NCI-H2107 treated with DMSO at 0.1 percent for 48 hours (cell line): ENCODE measurements at regions not wholly inside any gene's neighbourhood (a gene's known extent, or its start where the extent isn't known, plus 50 kb on each side); places are given as distances from the start of the nearest gene placed in this dataset.
"Not testable (repeated sequence)": the region's sequence is repeated elsewhere in the genome, so short reads cannot be mapped to it uniquely, and the experiment has no call there.

Experiments
- DNase-seq: peaks from one replicate; lab custom pipeline; 2025; ENCODE audit not compliant: unreplicated experiment; lab: John Stamatoyannopoulos, UW

DNA sequence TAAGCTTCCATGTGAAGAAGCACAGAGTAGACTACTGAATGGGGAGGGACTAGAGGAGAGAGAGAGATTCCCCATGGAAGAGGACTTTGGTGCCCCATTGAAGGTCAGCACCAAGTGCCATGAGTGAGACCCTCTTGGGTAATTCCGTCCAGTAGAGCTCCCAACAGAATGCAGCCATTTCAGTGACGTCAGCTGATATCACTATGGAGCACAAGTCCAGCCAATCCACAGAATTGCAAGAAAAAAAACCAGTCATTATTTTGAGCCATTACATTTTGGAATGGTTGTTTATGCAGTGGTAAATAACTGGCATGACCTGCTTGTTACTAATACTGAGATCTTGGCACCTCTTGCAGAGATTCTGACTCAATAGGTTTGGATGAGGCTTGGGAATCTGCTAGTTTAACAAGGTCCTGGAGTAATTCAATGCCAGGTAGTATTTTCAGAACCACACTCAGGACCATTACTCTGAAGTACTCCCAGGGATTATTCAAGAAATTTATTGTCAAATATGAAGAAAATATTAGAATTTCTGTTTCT is 52.6 kb upstream of the SP8 start:
- no peak for DNase-seq

DNA sequence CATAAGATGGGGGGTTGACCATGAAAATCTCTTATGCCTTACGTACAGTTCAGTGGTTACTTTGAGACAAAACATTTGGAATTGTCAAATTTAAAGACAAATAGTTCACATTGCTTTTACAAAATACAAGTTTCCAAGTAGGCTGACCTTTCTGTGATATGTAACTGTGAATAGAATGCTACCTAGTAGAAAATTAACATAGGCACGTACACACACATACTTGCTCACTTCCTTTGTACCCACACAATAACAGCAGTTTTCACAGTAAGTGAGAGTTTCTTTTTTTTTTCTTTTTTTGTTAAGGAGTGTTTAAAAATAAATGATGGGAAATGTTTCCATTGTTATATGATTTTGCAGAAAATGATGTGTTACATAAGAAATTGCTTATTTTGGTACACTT is 53.3 kb upstream of the SP8 start:
- DNase-seq = no peak

DNA sequence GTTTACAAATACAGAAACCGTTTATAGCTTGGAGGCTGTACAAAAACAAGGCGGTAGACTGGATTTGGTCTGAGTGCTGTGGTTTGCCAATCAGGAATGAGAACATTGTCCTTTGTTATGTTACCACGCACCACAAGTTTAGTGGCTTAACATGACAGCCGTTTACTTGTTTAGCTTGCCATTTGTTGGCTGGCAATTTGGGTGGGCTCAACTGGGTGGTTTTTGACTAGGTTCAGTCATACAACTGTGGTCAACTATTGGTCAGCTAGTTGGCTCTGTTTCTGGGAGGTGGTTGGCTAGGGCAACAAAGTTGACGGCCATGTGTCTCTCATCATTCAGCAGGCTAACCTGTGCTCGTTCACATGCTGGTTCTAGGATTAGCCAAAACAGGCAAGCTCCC is 60.1 kb upstream of the SP8 start:
- DNase-seq = no peak

DNA sequence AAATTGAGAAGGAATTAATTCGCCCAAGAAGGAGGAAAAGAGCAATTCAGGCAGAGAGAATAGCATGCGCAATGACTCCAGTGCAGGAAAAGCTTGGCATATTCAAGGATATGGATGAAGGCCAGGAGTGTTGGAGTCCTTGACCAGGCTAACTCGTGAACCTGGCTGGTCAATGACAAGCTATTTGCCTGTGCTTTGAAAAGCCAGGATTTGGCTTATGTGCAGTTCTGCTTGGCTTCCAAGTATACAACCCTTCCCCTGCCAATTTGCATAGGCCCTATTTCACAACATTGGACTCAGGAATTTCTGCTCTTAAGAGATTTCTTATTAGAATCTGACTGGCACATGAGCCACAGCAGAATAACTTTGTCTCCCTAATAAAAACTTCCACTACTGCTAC is 72.3 kb upstream of the SP8 start:
- DNase-seq = no peak

DNA sequence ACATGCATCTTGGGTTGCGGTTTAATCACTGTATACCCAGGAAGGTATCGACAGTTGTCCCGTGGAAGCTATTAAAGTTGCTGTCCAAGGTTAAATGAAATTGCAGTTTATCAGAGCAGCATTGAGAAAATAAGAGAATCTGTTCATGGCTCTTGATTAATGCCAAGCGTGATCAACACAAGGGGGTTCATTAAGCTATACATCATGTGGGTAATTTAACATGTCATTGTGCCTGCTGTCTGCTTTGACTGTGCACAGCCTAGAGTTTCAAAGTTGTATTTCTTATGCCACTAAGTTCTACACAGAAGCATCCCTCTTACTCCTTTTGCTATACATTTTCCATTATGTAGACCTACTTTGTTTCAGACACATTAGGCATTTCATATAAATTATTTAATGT is 74.8 kb upstream of the SP8 start:
- no peak for DNase-seq

DNA sequence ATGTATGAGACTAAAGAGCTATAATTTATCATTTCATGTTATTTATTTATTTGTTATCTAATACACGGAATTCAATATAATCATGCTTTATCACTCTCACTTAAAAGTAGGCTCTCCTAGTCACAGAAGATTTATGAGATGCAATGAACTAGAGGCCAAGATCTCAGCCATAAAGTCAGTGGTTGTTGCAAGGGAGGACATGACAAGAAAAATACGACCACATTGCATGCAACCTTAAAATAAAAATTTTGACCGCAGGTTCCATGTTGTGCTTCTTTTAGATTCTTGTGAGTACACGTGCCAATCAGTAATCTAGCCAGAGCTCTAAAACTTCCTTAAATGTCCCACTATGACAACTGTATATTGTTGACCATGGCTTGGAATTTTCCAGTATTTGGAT is 75.9 kb upstream of the SP8 start:
- no peak for DNase-seq

DNA sequence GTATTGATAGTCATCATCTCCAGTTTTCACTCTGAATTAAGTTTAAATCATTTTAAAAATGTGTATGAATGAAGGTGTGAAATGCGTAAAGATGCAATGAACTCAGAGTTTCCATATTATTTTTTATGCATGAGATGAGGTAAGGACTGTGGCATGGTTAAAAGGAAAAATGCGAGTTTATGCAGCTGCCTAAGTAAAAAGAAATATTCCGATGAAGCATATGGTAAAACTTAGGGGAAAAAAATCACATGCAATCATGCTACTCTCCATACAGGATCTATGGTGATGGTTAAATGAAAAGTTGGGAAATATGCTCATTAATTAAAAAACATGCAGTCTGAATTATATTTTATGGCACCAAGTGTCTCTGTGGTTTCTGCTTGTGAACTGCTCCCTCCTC is 77.5 kb upstream of the SP8 start:
- DNase-seq = no peak

DNA sequence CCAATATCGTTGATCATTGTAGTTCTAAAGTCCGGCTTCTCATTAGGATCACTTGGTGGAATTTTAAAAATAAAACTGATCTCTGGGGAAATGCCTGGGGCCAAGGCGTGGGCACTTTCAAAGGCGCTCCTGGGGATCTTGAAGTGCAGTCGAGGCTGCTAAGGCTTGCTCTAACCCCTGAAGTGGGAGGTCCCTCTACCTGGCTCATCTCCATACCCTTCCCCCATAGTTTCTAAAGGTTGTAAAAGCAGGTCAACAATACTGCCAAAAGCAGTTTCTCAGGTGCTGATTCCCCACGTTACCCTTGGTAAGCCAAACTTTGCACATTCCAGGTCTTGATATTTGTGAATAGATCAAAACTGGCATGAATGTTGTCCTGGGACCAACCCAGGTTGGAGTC is 79.0 kb upstream of the SP8 start:
- no peak for DNase-seq

DNA sequence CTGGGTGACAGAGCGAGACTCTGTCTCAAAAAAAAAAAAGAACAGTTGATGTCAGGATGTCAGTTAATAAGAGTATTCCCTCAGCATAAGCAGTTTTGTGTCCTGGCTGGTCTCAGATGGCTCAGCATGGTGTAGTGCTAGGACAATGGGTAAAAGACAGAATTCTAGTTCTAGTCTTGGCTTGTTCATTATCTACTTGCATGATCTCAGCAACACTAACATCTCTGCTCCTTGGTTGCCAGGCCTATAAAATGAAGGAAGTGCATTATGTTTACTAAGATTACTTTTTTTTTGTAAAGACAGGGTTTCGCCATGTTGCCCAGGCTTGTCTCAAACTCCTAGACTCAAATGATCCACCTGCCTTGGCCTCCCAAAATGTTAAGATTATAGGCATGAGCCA is 84.3 kb upstream of the SP8 start:
- no peak for DNase-seq

DNA sequence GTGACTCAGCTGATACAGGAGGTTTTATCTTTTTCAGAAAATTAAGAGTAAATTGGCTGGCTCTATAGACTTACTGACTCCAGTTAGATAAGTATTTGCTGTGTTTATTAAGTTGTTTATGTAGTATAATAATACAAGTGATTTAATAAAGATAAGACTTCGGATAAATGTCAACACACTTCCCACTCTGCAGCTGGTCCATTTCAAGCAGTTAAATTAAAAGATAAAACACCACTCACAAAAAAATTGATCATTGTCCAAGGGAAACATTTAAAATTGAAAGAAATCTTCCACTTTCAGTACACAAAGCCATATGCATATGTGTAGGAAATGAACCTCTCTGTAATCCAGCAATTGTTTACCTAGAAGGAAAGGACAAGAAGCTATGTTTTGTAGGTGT is 106.1 kb upstream of the SP8 start:
- DNase-seq = no peak

DNA sequence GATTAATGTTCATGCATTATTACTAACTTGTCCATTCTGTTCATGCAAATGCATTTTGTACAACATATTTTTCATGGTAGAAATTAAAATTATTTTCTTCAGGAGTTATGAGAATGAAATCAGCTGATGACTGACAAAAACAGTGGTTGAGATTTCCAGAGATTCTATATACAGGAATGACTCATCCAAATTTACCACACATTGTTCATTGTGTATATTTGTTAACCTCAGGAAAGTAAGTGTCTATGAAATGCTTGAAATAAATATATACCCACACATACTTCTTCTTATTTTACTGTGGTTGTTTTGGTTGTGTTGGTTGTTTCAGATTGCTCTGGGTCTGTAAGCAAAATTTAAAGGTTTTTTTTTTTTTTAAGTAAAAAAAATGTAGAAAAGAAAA is 108.1 kb upstream of the SP8 start:
- DNase-seq = no peak

DNA sequence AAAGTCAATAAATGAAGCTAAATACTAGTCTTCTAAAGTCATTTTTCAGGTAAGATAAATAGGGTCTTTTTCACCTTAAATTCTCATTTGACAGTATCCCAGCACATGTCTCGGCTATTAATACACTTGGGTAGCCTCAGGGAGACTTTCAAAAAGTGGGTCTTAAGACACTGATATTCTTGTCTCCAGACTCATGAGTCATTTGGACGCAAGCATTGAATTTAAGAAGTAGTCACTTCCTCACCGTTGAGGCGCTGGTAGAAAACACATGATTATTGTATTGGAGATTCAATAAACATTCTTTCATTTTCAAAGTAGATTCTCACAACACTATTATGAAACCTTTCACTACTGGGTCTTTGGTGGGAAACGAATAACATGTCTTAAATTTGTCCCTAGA is 108.9 kb upstream of the SP8 start:
- DNase-seq = no peak

DNA sequence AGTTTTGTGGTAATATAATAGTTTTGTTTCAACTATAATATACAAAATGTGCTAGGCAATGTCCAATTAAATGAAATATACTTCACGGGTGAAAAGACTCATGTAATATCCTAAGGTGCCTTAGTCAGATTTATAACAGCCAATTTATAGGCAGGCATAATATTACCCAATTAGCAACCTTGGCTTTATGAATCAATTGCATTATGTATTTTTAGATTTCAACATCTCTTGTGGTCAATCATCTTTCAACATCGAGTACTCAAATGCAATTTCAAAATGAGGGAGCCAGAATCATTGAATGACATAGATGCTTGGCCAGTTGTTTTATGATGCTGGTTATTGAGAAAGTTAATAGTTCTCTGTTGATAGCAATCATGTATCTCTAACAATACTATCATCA is 110.3 kb upstream of the SP8 start:
- DNase-seq = no peak

DNA sequence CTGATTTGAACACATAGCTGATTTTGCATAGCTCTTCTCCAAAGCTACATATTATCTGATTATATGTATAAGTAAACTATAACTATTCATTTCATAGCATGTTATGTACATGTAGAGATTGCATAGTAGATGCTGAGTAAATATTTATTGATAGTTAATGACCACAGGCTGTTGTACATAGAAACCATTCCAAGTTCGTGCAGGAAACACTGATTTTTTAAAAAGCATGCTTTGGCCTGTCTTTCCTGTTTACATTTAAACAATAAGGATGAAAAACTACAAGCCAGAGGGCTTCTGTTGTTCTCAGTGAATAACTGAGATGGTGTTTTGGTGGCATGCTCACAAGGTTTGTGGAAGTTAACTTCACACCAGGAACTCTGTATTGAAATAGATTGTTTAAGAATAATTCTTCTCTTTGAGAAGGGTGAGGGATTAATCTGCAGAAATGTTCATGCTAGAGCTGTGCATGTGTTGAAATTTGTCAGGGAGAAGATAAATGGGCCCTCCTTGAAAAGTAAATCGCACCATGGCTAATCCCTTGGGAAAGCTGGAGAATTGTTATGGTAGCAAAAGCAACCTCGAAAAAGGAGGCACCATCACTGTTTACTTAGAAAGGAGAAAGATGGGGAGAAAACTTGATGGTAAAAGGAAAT is 120.2 kb upstream of the SP8 start:
- peak; percentile 25 for DNase-seq

DNA sequence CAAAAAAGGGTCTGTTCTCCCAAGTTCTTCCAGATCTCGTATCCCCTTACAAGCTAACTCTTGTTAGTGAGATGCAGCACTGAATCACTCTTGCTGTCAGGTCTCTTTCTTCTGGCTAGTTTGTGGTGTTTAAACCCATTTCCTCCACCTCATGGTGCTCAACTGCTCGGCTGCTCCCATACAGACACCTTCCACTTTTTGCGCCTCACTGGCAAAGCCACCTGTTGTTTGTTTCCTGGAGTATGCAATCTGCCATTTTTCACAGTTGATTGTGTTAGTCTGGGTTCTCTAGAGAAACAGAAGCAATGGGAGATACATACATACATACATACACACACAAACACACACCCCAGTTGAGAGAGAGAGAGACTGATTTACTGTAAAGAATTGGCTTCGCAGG is 124.4 kb upstream of the SP8 start:
- no peak for DNase-seq

DNA sequence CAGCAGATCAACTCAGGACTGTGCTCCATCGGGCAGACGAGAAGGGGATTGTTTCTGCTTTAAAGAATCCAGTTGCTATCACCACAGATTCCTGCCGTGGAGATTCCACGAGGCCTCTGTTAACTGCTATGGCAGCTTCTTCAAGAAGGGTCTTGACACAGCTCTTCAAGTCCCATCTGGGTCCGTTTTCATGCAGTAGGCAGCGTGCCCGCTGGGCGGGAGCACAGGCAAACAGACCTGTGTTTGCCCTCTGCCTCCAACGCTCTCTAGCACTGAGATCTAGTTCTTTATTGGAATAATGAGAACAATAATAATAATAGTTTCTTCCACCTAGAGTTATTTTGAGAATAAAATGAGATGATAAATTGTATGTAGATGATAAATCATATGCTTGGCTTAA is 127.2 kb upstream of the SP8 start:
- DNase-seq = no peak

DNA sequence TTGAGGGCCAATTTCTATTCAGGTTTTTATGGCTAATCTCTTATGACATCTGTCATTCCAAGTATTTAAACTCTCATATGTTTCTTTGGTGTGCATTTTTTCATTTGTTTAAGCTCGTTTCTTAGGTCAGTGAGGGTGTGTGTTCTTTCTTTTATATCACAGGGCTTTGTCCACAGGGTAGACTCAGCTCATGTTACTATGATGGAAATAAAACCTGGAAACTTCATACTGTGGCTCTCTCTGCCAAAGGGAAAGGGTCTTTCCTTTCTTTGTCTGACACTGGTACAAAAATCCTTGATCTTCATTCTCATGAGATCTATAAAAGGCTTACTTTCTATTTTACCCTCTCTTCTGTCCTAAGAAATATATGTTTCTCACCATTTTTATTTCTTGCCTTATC is 129.6 kb upstream of the SP8 start:
- DNase-seq = no peak

DNA sequence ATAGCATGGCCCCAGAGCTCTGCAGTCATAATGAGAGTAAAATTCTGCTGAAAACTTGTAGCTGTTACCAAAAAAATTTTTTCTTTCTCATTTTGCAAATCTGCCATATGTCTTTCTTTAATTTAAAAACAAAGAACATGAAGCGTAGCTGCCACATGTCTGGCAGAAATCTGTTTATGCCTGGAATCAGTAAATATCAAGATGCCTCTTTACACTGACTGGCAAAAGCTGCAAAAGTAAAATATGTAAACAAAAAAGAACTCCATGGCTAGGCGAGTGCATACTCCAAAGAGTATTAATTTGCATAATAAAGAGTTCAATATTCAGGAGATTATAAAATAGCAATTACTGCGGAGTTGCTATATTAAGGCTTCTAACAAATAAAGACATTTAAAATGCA is 130.9 kb upstream of the SP8 start:
- no peak for DNase-seq

DNA sequence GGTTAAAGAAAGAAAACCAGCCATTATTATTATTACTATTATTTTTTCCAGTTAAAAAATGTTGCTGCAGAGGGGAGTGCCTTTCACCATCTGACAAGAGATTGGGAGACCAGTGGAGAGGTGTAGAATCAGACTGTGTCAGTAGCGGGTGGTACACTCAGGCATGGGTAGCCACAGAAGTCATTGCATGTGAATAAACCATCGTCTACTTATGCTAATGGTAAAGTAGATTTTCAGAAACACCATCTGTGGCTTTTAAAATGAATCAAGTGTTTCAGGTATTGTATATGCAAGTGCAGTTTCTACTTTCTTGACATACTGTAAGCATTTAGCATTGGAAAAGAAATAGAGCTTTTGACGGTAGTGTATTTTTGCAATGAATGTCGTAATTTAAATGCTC is 131.5 kb upstream of the SP8 start:
- no peak for DNase-seq

DNA sequence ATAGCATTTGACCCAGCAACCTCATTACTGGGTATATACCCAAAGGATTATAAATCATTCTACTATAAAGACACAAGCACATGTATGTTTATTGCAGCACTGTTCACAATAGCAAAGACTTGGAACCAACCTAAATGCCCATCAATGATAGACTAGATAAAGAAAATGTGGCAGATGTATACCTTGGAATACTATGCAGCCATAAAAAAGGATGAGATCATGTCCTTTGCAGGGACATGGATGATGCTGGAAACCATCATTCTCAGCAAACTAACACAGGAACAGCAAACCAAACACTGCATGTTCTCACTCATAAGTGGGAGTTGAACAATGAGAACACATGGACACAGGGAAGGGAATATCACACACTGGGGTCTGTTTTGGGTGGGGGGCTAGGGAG is 140.5 kb upstream of the SP8 start:
- not testable (repeated sequence) for DNase-seq

DNA sequence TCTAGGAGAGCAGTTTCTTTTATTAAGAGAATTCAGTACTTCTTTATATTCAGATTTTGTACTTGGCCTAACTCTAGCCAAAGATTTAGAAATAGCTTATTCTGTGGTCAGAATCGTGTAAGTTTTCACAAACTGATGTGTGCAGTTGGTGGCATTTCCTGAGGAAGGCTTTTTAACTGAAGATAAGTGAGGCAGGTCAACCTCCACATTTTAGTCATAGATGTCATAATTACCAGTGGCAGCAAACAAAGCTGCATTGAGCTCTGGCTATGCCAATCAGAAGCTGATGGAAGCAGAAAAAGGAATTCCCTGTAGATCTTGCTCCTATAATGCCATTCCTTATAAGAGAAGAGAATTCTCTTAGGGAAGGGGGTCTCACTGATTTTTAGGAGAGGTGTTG is 141.3 kb upstream of the SP8 start:
- DNase-seq = no peak

DNA sequence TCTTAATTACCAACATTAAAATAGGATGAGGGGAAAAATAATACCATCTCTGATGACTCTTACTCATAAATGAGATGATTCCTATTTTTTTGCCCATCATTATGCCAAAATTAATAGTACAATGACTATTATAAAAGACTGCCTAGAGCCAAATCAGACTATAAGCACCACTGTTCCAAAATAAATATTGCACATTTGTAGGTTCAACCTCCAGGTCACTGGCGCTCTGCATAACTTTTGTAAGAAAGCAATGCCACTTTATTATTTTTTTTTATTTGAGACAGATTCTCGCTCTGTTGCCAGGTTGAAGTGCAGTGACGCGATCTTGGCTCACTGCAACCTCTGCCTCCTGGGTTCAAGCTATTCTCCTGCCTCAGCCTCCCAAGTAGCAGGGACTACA is 142.5 kb upstream of the SP8 start:
- no peak for DNase-seq

DNA sequence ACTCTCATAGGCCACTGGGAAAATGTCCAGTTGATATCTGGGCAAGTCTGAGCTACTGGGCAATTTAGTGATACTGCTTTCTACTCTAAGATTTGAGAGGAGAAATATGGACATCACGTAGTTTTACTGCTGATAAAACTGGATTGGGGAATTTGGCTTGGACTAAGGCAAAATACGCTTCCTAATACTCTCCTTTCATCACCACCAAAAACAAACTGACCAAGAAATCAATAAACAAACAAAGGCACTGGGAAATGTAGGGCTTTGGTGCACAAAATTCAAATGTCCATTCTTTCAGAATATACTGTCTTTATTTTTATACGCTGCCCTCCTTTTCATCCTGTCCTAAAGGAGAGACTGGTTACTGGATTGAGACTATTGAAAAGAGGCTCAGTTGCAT is 145.1 kb upstream of the SP8 start:
- DNase-seq = no peak
